Suprapubic skin (tissue), 3 donors: ENCODE measurements at regions not wholly inside any gene's neighbourhood (a gene's known extent, or its start where the extent isn't known, plus 50 kb on each side); places are given as distances from the start of the nearest gene placed in this dataset.

Experiments used
- POLR2A ChIP-seq, 2 donors: fragments of 450-650 bp; IDR thresholded peaks; one replicate each; pipeline ENCODE4 v1.6.1; 2017; ENCODE audit warnings: antibody characterized with exemption in 2 of 2, mild to moderate bottlenecking in 2 of 2, moderate library complexity in 2 of 2
- TF ChIP-seq, protein P1 (sequence below), 2 donors: fragments of 200-600 bp in 1 of 2; fragments of 450-650 bp in 1 of 2; sonication (generic) in 1 of 2; IDR thresholded peaks; one replicate each; pipeline ENCODE4 v1.5.1; 2016 to 2019; ENCODE audit warnings: antibody characterized with exemption in 2 of 2, mild to moderate bottlenecking in 1 of 2, moderate library complexity in 1 of 2

DNA sequence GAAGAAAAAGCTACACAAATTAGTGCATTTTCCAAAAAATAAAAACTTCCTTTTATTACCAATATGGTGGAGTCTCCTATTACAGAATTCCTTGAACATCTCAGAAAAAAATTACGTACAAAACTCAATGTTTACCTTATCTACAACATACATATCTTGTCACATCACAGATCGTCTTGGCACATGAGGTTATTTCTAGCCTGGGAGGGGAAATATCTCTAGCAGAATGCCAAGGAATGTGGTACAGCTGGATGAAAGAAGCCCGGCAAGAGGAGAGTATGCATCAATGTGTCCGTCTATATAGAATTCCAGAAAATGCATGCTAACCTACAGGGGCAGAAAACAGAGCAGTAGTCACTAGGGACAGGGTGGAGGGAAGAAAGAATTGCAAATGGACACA, 443.8 kb downstream of the ZSWIM6 start:
- TF ChIP-seq POLR2A (IDR thresholded peaks at IDR 0.05) = no peak
- TF ChIP-seq, protein P1, sequence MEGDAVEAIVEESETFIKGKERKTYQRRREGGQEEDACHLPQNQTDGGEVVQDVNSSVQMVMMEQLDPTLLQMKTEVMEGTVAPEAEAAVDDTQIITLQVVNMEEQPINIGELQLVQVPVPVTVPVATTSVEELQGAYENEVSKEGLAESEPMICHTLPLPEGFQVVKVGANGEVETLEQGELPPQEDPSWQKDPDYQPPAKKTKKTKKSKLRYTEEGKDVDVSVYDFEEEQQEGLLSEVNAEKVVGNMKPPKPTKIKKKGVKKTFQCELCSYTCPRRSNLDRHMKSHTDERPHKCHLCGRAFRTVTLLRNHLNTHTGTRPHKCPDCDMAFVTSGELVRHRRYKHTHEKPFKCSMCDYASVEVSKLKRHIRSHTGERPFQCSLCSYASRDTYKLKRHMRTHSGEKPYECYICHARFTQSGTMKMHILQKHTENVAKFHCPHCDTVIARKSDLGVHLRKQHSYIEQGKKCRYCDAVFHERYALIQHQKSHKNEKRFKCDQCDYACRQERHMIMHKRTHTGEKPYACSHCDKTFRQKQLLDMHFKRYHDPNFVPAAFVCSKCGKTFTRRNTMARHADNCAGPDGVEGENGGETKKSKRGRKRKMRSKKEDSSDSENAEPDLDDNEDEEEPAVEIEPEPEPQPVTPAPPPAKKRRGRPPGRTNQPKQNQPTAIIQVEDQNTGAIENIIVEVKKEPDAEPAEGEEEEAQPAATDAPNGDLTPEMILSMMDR (IDR thresholded peaks at IDR 0.05) = no peak
